Heart left ventricle (tissue), 13 donors: ENCODE measurements at regions not wholly inside any gene's neighbourhood (a gene's known extent, or its start where the extent isn't known, plus 50 kb on each side); places are given as distances from the start of the nearest gene placed in this dataset.

Experiments used
- POLR2A ChIP-seq, 2 donors: fragments of 450-650 bp; IDR thresholded peaks; one replicate each; pipeline ENCODE4 v1.6.1; 2017; ENCODE audit warnings: antibody characterized with exemption in 2 of 2, mild to moderate bottlenecking in 2 of 2, moderate library complexity in 2 of 2
- TF ChIP-seq, protein P1 (sequence below), 12 donors: fragments of 200-600 bp; sonication (generic) in 4 of 12; IDR thresholded peaks; one replicate each; pipeline versions ENCODE4 v1.5.0 to v1.8.0; 2018 to 2022; ENCODE audit warnings: antibody characterized with exemption in 12 of 12, mild to moderate bottlenecking in 5 of 12
- donor health status: ischemic (EF 13 %, LVEDD 7.1; RV severe dilation, severe dysfunction).
- donor health status: DM: no; HTN: yes; CAD: no.
- donor health status: DM: no; HTN: no; CAD: no.
- donor health status: ischemic (EF 25% LVEDD 6.9; RV normal size, moderate dysfunction).
- donor health status: ischemic (EF 25% LVEDD 5.7; RV mildly dilated, moderate dysfunction).
- donor health status: ischemic (EF 35%, LVEDD 5.7; RV mildly dilated, moderate dysfunction).
- donor health status: nonischemic (EF 11% LVEDD 7.7; RV severe dilation, severe dysfunction).
- donor health status: DM: yes; HTN: yes; CAD: no.
- donor health status: PGD.
- donor health status: ischemic (EF 29% LVEDD 5.4; RV normal size, mild dysfunction).
- donor health status: nonischemic (EF 23%, LVEDD 6.1; RV moderate dilation, normal function).

DNA sequence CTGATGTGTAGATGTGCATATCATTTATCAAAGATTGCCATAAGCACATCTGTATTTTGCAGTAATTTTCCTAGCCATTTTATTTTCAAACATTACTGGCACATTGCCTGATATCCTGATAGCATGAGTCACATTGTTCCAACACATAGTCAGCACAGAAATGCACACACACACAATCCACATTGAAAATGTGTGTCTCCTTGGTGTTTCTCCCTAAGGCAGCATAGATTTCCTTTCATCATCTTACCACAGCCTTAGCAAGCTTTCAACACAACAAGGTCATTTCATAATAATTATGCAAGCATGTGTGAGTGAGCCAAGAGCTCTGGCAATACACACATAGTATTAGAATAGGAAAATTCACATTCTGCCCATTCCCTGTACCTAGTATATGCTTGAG lies 245.4 kb upstream of the MEIS1 start:
- TF ChIP-seq, protein P1, sequence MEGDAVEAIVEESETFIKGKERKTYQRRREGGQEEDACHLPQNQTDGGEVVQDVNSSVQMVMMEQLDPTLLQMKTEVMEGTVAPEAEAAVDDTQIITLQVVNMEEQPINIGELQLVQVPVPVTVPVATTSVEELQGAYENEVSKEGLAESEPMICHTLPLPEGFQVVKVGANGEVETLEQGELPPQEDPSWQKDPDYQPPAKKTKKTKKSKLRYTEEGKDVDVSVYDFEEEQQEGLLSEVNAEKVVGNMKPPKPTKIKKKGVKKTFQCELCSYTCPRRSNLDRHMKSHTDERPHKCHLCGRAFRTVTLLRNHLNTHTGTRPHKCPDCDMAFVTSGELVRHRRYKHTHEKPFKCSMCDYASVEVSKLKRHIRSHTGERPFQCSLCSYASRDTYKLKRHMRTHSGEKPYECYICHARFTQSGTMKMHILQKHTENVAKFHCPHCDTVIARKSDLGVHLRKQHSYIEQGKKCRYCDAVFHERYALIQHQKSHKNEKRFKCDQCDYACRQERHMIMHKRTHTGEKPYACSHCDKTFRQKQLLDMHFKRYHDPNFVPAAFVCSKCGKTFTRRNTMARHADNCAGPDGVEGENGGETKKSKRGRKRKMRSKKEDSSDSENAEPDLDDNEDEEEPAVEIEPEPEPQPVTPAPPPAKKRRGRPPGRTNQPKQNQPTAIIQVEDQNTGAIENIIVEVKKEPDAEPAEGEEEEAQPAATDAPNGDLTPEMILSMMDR (IDR thresholded peaks at IDR 0.05) = no peak
- no peak for TF ChIP-seq POLR2A (IDR thresholded peaks at IDR 0.05)
